ENCODE measurements at regions not wholly inside any gene's neighbourhood (a gene's known extent, or its start where the extent isn't known, plus 50 kb on each side); places are given as distances from the start of the nearest gene placed in this dataset.
A peak's percentile ranks its signal among the peaks of the same experiment; 100 is the strongest.

DNA sequence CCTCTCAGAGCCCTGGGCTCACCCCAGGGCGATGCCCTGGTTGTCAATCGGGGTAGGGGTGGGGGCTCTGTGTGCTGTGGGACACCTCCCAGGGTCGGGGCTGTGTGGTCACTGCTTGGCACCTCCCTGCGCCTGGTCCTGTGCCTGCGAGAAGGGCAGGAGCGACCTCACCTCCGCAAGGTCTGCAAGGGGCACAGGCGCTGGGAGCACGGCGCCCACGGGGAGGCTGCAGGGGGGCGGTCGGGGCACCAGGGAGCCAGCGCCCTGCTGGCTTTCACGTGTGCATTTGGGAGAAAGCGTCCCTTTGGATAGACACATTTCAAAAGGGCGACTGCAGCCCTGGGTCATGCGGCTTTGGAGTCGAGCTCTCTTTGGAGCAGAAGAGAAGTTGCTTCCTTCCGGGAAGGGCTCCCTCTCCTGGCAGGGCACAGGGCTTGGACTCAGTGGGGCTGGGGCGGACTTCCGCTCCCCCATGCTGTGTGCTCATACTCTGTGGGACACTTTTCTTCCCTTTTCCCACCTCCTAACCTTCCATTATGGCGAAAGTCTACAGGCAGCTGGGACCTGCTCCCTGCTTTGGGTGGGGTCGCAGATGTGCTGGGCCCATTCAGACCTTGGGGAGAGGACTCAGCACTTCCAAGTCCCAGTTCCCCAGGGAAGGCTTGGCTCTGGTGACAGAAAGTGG lies 52.9 kb upstream of the SLC28A3 start:
- Histone ChIP-seq H3K4me1 (ENCODE audit: insufficient read depth, low read length) (peaks cover 4% of the 10 kb centered on the region; the same call in 1 of the 2 replicates), H3K36me3 (ENCODE audit: insufficient read depth, low read depth, low read length) (no peaks in the 10 kb centered on the region), H3K4me3 (ENCODE audit: low read length) (no peak overlapping the region), H3K27ac (ENCODE audit: low read length) (no peak overlapping the region), H3K9me3 (ENCODE audit: insufficient read depth, low read depth, low read length) (no peaks in the 10 kb centered on the region), H3K27me3 (ENCODE audit: insufficient read depth, low read length) (no peaks in the 10 kb centered on the region), H3K9ac (ENCODE audit: low read depth, low read length) (no peak overlapping the region)

DNA sequence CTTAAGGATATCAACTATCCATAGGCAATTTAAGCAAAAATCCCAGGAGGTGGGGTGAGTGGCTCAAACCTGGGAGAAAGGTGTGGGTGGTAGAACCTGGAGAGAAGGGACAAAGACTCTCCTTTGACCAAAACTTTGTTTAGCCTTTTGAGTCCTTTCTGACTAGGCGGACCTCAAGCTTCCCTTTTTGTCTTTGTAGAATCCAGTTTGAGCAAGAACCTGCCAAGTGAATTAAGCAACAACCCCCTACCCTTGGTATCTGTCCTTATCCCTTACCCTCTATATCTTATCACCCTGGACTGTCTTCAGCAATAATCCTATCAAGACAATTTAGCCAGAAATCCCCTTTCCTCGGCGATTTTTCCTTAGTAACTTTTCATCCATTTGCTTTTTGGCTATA lies 53.5 kb upstream of the SLC28A3 start:
- Histone ChIP-seq H3K9me3 (ENCODE audit: insufficient read depth, low read depth, low read length) (no peaks in the 10 kb centered on the region), H3K27ac (ENCODE audit: low read length) (no peak overlapping the region)

DNA sequence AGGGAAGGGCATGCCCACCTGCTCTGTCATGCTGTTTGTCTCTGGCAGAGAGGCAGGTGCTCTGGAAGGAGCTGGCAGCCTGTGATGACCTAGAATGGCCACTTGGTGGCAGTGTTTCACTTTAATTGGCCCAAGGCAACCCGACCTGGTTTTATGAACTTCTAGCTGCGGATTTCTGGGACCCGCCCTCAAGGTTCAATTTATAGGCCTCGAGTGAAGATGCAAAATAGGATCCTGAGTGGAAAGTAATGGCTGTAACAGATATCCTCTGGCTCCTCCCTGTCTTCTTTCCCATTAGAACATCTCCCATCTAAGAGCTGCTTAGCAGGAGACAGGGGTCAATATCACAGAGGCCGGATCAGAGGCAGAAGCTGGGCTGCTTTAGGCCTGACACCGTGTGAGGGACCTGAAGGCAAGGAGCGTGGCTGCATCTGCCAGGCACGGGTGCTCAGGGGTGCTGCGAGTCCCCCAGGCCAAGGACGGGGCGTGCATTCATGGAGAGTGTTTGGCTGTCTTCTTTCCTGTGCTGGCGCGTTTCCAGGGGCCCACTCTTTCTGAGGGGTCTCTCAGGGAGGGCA lies 56.7 kb upstream of the SLC28A3 start:
- peak overlapping the region; percentile 25; the same call in 1 of the 2 replicates for H3K9ac ChIP-seq (ENCODE audit: low read depth, low read length)
- H3K27ac ChIP-seq (ENCODE audit: low read length) = no peak overlapping the region
- H3K4me3 ChIP-seq (ENCODE audit: low read length) = no peak overlapping the region
- no peaks in the 10 kb centered on the region for H3K4me1 ChIP-seq (ENCODE audit: insufficient read depth, low read length)
- H3K27me3 ChIP-seq (ENCODE audit: insufficient read depth, low read length) = no peaks in the 10 kb centered on the region
- H3K36me3 ChIP-seq (ENCODE audit: insufficient read depth, low read depth, low read length) = no peaks in the 10 kb centered on the region
- peaks cover 8% of the 10 kb centered on the region; the same call in 1 of the 2 replicates for H3K9me3 ChIP-seq (ENCODE audit: insufficient read depth, low read depth, low read length)

More for the DNA sequence above, 53.5 kb upstream of the SLC28A3 start:
- Histone ChIP-seq H3K9ac (ENCODE audit: low read depth, low read length) (no peak overlapping the region), H3K4me3 (ENCODE audit: low read length) (no peak overlapping the region), H3K4me1 (ENCODE audit: insufficient read depth, low read length) (peaks cover 4% of the 10 kb centered on the region; the same call in 1 of the 2 replicates), H3K36me3 (ENCODE audit: insufficient read depth, low read depth, low read length) (no peaks in the 10 kb centered on the region), H3K27me3 (ENCODE audit: insufficient read depth, low read length) (no peaks in the 10 kb centered on the region)

DNA sequence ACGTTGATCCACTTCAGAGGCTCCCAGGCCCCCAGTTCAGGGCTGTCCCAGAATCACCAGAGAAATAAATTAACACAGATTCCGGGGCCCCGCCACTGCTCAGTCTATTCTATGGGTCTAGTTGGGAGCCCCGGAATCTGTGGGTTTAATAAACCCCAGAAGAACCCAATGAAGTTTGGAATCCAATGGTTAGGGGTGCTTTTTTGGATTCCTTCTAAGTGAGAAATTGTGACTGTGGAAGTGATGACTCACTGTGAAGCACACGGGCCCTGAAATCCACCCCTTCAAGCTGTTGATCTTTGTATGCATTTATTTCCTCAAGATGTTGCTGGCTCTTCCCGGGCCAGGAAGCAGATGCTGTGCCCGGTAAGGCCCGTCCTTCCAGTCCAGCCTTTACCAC lies 57.3 kb upstream of the SLC28A3 start:
- H3K27ac ChIP-seq (ENCODE audit: low read length) = no peak overlapping the region
- no peak overlapping the region for H3K9ac ChIP-seq (ENCODE audit: low read depth, low read length)
- peaks cover 8% of the 10 kb centered on the region; the same call in 1 of the 2 replicates for H3K9me3 ChIP-seq (ENCODE audit: insufficient read depth, low read depth, low read length)
- no peak overlapping the region for H3K4me3 ChIP-seq (ENCODE audit: low read length)
- H3K4me1 ChIP-seq (ENCODE audit: insufficient read depth, low read length) = no peaks in the 10 kb centered on the region
- no peaks in the 10 kb centered on the region for H3K27me3 ChIP-seq (ENCODE audit: insufficient read depth, low read length)
- no peaks in the 10 kb centered on the region for H3K36me3 ChIP-seq (ENCODE audit: insufficient read depth, low read depth, low read length)

DNA sequence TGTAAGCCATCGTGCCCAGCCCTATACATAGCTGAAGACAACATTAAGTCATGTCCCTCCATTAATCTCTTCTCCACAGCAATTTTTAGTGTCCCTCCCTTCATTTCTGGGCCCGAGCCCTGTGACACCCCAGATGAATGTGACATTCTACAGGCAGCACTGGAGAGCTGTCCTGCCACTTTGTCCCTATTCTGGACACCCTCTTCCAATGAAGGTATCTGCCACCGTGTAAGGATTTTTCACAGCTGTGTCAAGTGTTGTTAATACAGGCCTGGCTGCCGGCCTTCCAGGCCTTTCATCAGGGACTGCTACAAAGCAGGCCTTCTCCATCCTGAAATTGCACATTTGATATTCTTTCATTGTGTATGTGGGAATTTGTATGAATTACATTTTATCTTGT lies 62.0 kb upstream of the SLC28A3 start:
- Histone ChIP-seq H3K4me3 (ENCODE audit: low read length) (no peak overlapping the region), H3K27ac (ENCODE audit: low read length) (no peak overlapping the region), H3K9ac (ENCODE audit: low read depth, low read length) (no peak overlapping the region), H3K27me3 (ENCODE audit: insufficient read depth, low read length) (no peaks in the 10 kb centered on the region), H3K36me3 (ENCODE audit: insufficient read depth, low read depth, low read length) (no peaks in the 10 kb centered on the region), H3K4me1 (ENCODE audit: insufficient read depth, low read length) (no peaks in the 10 kb centered on the region), H3K9me3 (ENCODE audit: insufficient read depth, low read depth, low read length) (peaks cover 8% of the 10 kb centered on the region; the same call in 1 of the 2 replicates)

DNA sequence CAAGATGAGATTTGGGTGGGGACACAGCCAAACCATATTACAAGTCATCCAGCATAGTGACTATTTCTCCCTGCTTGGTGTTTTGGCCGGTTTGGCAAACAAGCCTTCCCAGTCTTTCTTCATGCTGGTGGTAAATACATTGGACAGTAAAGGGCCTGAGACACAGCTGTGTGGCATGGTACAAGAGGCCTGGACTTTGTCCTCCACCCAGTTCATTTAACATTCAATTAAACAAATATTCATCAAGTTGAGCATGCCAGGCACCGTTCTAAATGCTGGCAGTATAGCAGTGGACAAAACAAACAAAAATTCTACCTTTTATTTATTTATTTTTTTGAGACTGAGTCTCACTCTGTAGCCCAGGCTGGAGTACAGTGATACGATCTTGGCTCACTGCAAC lies 62.7 kb upstream of the SLC28A3 start:
- Histone ChIP-seq H3K4me1 (ENCODE audit: insufficient read depth, low read length) (no peaks in the 10 kb centered on the region), H3K9me3 (ENCODE audit: insufficient read depth, low read depth, low read length) (peaks cover 8% of the 10 kb centered on the region; the same call in 1 of the 2 replicates), H3K27me3 (ENCODE audit: insufficient read depth, low read length) (no peaks in the 10 kb centered on the region), H3K36me3 (ENCODE audit: insufficient read depth, low read depth, low read length) (no peaks in the 10 kb centered on the region), H3K9ac (ENCODE audit: low read depth, low read length) (no peak overlapping the region), H3K27ac (ENCODE audit: low read length) (no peak overlapping the region), H3K4me3 (ENCODE audit: low read length) (no peak overlapping the region)

DNA sequence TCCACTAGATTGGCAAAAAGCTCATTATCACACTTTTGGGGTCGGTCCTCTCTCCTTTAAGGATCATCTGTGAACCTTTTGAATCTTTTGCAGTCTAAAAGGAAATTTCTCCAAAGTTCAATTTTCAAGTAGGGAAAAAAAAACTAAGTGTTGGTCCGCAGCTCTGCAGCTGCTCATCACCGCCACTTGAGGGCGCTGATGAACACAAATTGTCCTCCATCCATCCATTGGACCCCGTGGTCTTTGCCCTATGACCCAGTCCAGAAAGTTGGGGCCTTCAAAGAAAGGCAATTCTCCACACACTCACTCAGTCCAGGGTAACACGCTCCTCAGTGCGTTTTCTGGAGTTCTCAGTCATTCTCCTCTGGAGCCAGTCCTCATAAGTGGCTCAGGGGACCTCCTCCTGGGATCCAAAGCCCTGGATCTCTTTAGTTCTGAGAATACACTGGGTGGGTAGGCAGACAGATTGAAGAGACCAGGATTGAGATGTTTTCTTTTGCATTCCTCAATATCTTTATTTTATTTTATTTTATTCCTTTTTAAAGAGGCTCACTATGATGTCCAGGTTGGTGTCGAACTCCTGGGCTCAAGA lies 63.6 kb upstream of the SLC28A3 start:
- H3K4me1 ChIP-seq (ENCODE audit: insufficient read depth, low read length) = no peaks in the 10 kb centered on the region
- no peak overlapping the region for H3K4me3 ChIP-seq (ENCODE audit: low read length)
- H3K36me3 ChIP-seq (ENCODE audit: insufficient read depth, low read depth, low read length) = no peaks in the 10 kb centered on the region
- H3K27me3 ChIP-seq (ENCODE audit: insufficient read depth, low read length) = no peaks in the 10 kb centered on the region
- H3K27ac ChIP-seq (ENCODE audit: low read length) = no peak overlapping the region
- H3K9me3 ChIP-seq (ENCODE audit: insufficient read depth, low read depth, low read length) = peaks cover 8% of the 10 kb centered on the region; the same call in 1 of the 2 replicates
- H3K9ac ChIP-seq (ENCODE audit: low read depth, low read length) = no peak overlapping the region

DNA sequence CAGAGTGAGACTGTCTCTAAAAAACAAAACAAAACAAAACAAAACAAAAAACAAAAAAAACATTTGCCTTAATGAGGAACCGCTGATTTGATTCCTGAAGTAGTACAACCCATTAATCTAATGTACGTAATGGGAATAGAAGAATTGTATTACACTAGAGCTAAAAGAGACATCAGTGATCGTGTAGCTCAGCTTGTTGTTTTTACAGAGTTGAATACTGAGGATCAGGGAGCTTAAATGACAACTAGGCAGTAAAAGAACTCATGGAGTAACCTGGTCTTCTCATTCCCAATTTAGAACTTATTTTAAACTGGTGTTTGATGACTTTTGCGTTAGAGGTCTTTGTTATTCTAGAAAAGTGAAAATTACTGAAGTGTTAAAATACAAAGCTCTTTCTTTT lies 65.1 kb upstream of the SLC28A3 start:
- Histone ChIP-seq H3K9me3 (ENCODE audit: insufficient read depth, low read depth, low read length) (no peaks in the 10 kb centered on the region; the same call in 1 of the 2 replicates), H3K4me3 (ENCODE audit: low read length) (no peak overlapping the region), H3K36me3 (ENCODE audit: insufficient read depth, low read depth, low read length) (no peaks in the 10 kb centered on the region), H3K9ac (ENCODE audit: low read depth, low read length) (no peak overlapping the region), H3K27me3 (ENCODE audit: insufficient read depth, low read length) (no peaks in the 10 kb centered on the region), H3K27ac (ENCODE audit: low read length) (no peak overlapping the region), H3K4me1 (ENCODE audit: insufficient read depth, low read length) (no peaks in the 10 kb centered on the region)

DNA sequence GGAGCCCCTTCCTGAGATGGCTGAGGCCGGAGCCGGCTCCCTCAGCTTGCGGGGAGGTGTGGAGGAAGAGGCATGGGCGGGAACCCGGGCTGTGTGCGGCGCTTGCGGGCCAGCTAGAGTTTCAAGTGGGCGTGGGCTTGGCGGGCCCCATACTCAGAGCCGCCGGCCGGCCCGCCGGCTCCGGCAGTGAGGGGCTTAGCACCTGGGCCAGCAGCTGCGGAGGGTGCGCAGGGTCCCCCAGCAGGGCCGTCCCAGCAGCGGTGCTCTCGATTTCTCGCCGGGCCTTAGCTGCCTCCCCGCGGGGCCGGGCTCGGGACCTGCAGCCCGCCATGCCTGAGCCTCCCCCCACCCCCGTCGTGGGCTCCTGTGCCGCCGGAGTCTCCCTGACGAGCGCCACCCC lies 67.9 kb upstream of the SLC28A3 start:
- Histone ChIP-seq H3K9me3 (ENCODE audit: insufficient read depth, low read depth, low read length) (no peaks in the 10 kb centered on the region; the same call in 1 of the 2 replicates), H3K27ac (ENCODE audit: low read length) (no peak overlapping the region), H3K4me3 (ENCODE audit: low read length) (no peak overlapping the region), H3K27me3 (ENCODE audit: insufficient read depth, low read length) (no peaks in the 10 kb centered on the region), H3K36me3 (ENCODE audit: insufficient read depth, low read depth, low read length) (no peaks in the 10 kb centered on the region), H3K4me1 (ENCODE audit: insufficient read depth, low read length) (no peaks in the 10 kb centered on the region), H3K9ac (ENCODE audit: low read depth, low read length) (no peak overlapping the region)

DNA sequence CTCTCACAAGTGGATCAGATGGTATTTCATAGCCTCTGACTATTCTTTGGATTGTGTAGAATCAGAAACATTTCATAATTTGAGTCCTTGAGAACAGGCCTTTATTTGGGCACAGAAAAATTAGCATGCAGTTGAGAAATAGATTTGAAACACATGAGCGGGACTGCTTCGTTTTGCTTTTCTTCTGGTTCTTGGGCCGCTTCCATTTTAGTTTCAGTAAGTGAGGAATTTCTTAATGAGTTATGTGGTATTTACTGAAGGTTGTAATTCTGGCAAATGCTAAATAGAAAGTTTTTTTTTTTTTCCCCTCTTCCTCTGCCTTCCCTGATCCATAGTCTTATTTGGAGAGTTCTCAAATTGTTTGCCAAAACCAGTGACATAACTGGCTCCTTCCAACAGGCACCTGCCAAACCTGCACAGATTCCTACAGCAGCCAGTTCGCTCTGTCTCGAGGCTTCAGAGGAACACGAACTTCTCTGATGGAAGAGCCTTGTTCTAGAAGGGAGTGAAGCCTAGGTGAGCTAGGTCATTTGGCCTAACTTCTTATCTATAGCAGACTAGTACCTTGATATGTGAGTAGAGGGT lies 71.2 kb upstream of the SLC28A3 start:
- Histone ChIP-seq H3K9me3 (ENCODE audit: insufficient read depth, low read depth, low read length) (no peaks in the 10 kb centered on the region; the same call in 1 of the 2 replicates), H3K4me1 (ENCODE audit: insufficient read depth, low read length) (no peaks in the 10 kb centered on the region), H3K4me3 (ENCODE audit: low read length) (no peak overlapping the region), H3K9ac (ENCODE audit: low read depth, low read length) (no peak overlapping the region), H3K36me3 (ENCODE audit: insufficient read depth, low read depth, low read length) (no peaks in the 10 kb centered on the region), H3K27me3 (ENCODE audit: insufficient read depth, low read length) (no peaks in the 10 kb centered on the region), H3K27ac (ENCODE audit: low read length) (no peak overlapping the region)

DNA sequence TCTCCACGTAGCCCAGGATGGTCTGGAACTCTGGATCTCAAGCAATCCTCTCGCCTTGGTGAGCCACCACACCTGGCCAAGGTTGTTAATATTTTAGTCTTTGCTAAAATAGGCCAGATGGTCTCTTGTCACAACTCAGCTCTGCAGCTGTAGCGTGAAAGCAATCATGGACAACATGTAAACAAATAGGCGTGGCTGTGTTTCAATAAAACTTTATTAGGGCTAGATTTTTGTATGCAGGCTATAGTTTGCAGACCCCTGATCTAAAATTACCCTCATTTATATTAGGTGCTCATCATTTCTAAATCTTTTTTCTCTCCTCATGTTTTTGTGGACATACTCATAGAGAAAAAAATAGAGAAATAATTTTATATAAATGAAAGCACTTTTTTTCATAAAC lies 72.1 kb upstream of the SLC28A3 start:
- H3K27me3 ChIP-seq (ENCODE audit: insufficient read depth, low read length) = no peaks in the 10 kb centered on the region
- H3K27ac ChIP-seq (ENCODE audit: low read length) = no peak overlapping the region
- H3K36me3 ChIP-seq (ENCODE audit: insufficient read depth, low read depth, low read length) = no peaks in the 10 kb centered on the region
- H3K4me3 ChIP-seq (ENCODE audit: low read length) = no peak overlapping the region
- H3K9ac ChIP-seq (ENCODE audit: low read depth, low read length) = no peak overlapping the region
- H3K4me1 ChIP-seq (ENCODE audit: insufficient read depth, low read length) = no peaks in the 10 kb centered on the region
- no peaks in the 10 kb centered on the region; the same call in 1 of the 2 replicates for H3K9me3 ChIP-seq (ENCODE audit: insufficient read depth, low read depth, low read length)

Data from iPS-20b (cell line).